Naive thymus-derived CD8-positive, alpha-beta T cell (primary cell): ENCODE measurements at regions not wholly inside any gene's neighbourhood (a gene's known extent, or its start where the extent isn't known, plus 50 kb on each side); places are given as distances from the start of the nearest gene placed in this dataset.
"Not testable (repeated sequence)": the region's sequence is repeated elsewhere in the genome, so short reads cannot be mapped to it uniquely, and the experiment has no call there.

ENCODE experiments used
- ATAC-seq, 2 donors: fragments of 150-1000 bp; cut with Tn5 transposase in 1 of 2; sonication (Bioruptor Pico), chemical (Tn5 transposase) in 1 of 2; 1 replicate in 1 of 2; 2 replicates in 1 of 2; pipeline ENCODE4 v1.10.0; 2021; ENCODE audit warnings: mild to moderate bottlenecking in 2 of 2, moderate library complexity in 2 of 2
- POLR2A ChIA-PET: fragments of 350-600 bp; sonication (Branson Sonifier 250); formaldehyde crosslinking; loops from one replicate; lab custom pipeline; 2021; ENCODE audit warnings: antibody characterized with exemption; lab: Charles Lee
- DNase-seq, 10 donors: peaks; one replicate each; pipeline versions ENCODE4 v3.0.0 to v3.0.0-alpha.2; 2020 to 2022
- H3K27ac Mint-ChIP-seq, 10 donors: one replicate each; pipeline ENCODE4 v1.8.0; 2020 to 2022; ENCODE audit warnings: mild to moderate bottlenecking in 10 of 10, mixed read lengths in 10 of 10, moderate library complexity in 4 of 10, inconsistent platforms in 1 of 10
- H3K27me3 Mint-ChIP-seq, 5 donors: one replicate each; pipeline ENCODE4 v1.8.0; 2021 to 2022; ENCODE audit warnings: mixed read lengths in 5 of 5
- H3K36me3 Mint-ChIP-seq, 3 donors: one replicate each; pipeline ENCODE4 v1.8.0; 2020 to 2022; ENCODE audit warnings: mixed read lengths in 3 of 3, mild to moderate bottlenecking in 2 of 3, inconsistent platforms in 1 of 3
- H3K4me1 Mint-ChIP-seq, 4 donors: one replicate each; pipeline ENCODE4 v1.8.0; 2021 to 2022; ENCODE audit warnings: mixed read lengths in 4 of 4
- H3K4me3 Mint-ChIP-seq, 10 donors: one replicate each; pipeline ENCODE4 v1.8.0; 2020 to 2022; ENCODE audit warnings: mild to moderate bottlenecking in 10 of 10, mixed read lengths in 10 of 10, moderate library complexity in 6 of 10, inconsistent platforms in 1 of 10
- H3K9me3 Mint-ChIP-seq, 9 donors: one replicate each; pipeline ENCODE4 v1.8.0; 2020 to 2022; ENCODE audit warnings: mixed read lengths in 9 of 9, mild to moderate bottlenecking in 3 of 9, inconsistent platforms in 1 of 9, moderate library complexity in 1 of 9

DNA sequence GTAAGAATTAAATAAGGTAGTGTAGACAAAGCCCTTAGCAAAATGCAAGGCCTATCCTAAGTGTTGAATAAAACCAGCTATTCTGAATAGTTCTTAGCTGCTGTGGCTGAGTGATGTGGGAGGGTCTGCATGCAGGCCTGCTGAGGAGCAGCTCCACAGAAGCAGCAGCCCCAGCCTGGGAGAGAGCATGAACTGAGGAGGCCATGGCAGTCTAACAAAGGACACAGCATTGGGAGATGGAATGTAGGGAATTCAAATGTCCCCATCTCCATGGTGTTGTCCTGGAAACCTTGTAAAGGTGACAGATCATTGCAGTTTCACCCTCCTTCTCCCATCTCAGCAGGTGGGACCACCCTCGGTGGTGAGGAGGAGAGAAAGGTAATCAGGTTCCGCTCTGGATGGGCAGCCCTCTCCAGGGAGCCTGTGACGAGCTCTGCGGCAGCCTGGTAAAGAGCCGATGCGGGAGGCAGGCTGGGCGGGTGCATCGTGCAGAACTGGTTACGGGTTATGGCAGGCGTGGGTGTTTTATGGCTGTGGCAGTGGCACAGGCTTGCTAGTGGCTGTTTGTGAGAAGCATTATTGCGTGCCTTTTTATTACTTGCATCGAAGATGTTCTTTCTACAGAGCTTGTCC, 199.9 kb upstream of the GLRA1 start:
- Mint-ChIP-seq H3K27ac (no peak overlapping the region), H3K4me3 (no peak overlapping the region), H3K9me3 (no peaks in the 10 kb centered on the region), H3K4me1 (peaks cover 0 to 2% (median 0%) of the 10 kb centered on the region in 4 donors), H3K36me3 (no peaks in the 10 kb centered on the region), H3K27me3 (peaks cover 0 to 13% (median 0%) of the 10 kb centered on the region in 5 donors)
- DNase-seq (no peak), ATAC-seq (no peak)
- POLR2A ChIA-PET = no interaction called here

GRCh38 chr5:152118676-152119470, 194.2 kb upstream of the GLRA1 start:
- Mint-ChIP-seq H3K4me3 (no peak overlapping the region), H3K4me1 (peaks cover 0 to 2% (median 0%) of the 10 kb centered on the region in 4 donors), H3K27me3 (peaks cover 0 to 11% (median 0%) of the 10 kb centered on the region in 5 donors), H3K27ac (no peak overlapping the region), H3K9me3 (peaks cover 0 to 9% (median 3%) of the 10 kb centered on the region in 9 donors), H3K36me3 (peaks cover 0 to 10% (median 0%) of the 10 kb centered on the region in 3 donors)
- DNase-seq (no peak), ATAC-seq (no peak)
- POLR2A ChIA-PET = no interaction called here

- POLR2A ChIA-PET = no interaction called here
- peaks cover 0 to 7% (median 0%) of the 10 kb centered on the region in 5 donors for H3K27me3 Mint-ChIP-seq
- ATAC-seq (no peak), DNase-seq (no peak)
- H3K4me3 Mint-ChIP-seq = no peak overlapping the region
- peaks cover 0 to 9% (median 3%) of the 10 kb centered on the region in 9 donors for H3K9me3 Mint-ChIP-seq
- H3K36me3 Mint-ChIP-seq = peaks cover 0 to 10% (median 0%) of the 10 kb centered on the region in 3 donors
- peaks cover 0 to 6% (median 3%) of the 10 kb centered on the region in 4 donors for H3K4me1 Mint-ChIP-seq
- no peak overlapping the region for H3K27ac Mint-ChIP-seq
Measured at GRCh38 chr5:152116934-152117333, 192.3 kb upstream of the GLRA1 start.

- Mint-ChIP-seq H3K4me1 (peaks cover 0 to 6% (median 2%) of the 10 kb centered on the region in 4 donors), H3K36me3 (peaks cover 0 to 11% (median 10%) of the 10 kb centered on the region in 3 donors), H3K27me3 (peaks cover 0 to 5% (median 4%) of the 10 kb centered on the region in 5 donors), H3K27ac (no peak overlapping the region), H3K4me3 (peak overlapping the region in 1 of 10 donors; percentile 34), H3K9me3 (peaks cover 0 to 9% (median 4%) of the 10 kb centered on the region in 9 donors)
- DNase-seq (peak in 3 of 10 donors; percentile 4 to 20 (median 10)), ATAC-seq (peak; percentile 68 to 79)
- POLR2A ChIA-PET = no interaction called here
Measured at GRCh38 chr5:152113401-152113800, 188.8 kb upstream of the GLRA1 start.

- H3K27ac Mint-ChIP-seq = no peak overlapping the region
Measured at GRCh38 chr5:152107220-152107619, 182.6 kb upstream of the GLRA1 start.

GRCh38 chr5:152106571-152106970, 181.9 kb upstream of the GLRA1 start:
- ATAC-seq = no peak
- Mint-ChIP-seq H3K4me3 (no peak overlapping the region), H3K9me3 (peaks cover 0 to 20% (median 7%) of the 10 kb centered on the region in 9 donors), H3K27me3 (peaks cover 0 to 5% (median 4%) of the 10 kb centered on the region in 5 donors), H3K4me1 (peaks cover 0 to 2% (median under 1%) of the 10 kb centered on the region in 4 donors), H3K36me3 (peaks cover 0 to 17% (median 0%) of the 10 kb centered on the region in 3 donors), H3K27ac (no peak overlapping the region)
- POLR2A ChIA-PET = no interaction called here
- DNase-seq = no peak

More at GRCh38 chr5:152107220-152107619, 182.6 kb upstream of the GLRA1 start:
- POLR2A ChIA-PET = no interaction called here
- Mint-ChIP-seq H3K4me3 (no peak overlapping the region), H3K27me3 (peaks cover 0 to 5% (median 4%) of the 10 kb centered on the region in 5 donors), H3K9me3 (peaks cover 0 to 16% (median 6%) of the 10 kb centered on the region in 9 donors), H3K4me1 (peaks cover 0 to 2% (median under 1%) of the 10 kb centered on the region in 4 donors), H3K36me3 (peaks cover 0 to 17% (median 0%) of the 10 kb centered on the region in 3 donors)
- no peak for DNase-seq
- ATAC-seq = no peak

- POLR2A ChIA-PET = no interaction called here
- H3K9me3 Mint-ChIP-seq = peaks cover 0 to 20% (median 7%) of the 10 kb centered on the region in 9 donors
- ATAC-seq (no peak), DNase-seq (no peak)
- H3K4me1 Mint-ChIP-seq = peaks cover 0 to 2% (median under 1%) of the 10 kb centered on the region in 4 donors
- H3K27me3 Mint-ChIP-seq = peaks cover 4 to 6% (median 5%) of the 10 kb centered on the region in 5 donors
- peaks cover 0 to 11% (median 0%) of the 10 kb centered on the region in 3 donors for H3K36me3 Mint-ChIP-seq
- no peak overlapping the region for H3K4me3 Mint-ChIP-seq
- no peak overlapping the region for H3K27ac Mint-ChIP-seq
Measured at GRCh38 chr5:152105085-152105484, 180.4 kb upstream of the GLRA1 start.

DNA sequence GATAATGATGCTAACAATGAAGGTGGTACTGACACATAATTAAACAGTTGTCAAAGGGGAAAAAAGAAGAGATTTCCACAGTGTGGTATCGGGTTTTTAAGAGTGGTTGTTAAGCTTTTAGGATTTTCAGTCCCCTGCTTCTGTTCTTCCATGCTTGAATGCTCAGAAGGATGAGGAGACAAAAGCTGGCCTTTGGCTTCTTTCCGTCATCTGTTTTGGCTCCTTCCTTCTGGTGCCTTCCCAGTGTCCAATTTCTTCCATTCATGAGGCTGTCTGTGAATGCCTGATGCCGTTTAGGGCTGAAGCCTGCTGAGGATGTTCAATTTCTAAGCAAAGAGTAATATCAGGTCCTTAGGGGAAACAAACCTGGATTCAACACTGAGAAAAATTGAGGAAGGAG, 179.6 kb upstream of the GLRA1 start:
- ATAC-seq = no peak
- Mint-ChIP-seq H3K27ac (no peak overlapping the region), H3K36me3 (peaks cover 0 to 10% (median 0%) of the 10 kb centered on the region in 3 donors), H3K9me3 (peaks cover 0 to 20% (median 7%) of the 10 kb centered on the region in 9 donors), H3K27me3 (peaks cover 3 to 8% (median 4%) of the 10 kb centered on the region in 5 donors), H3K4me1 (peaks cover 0 to 2% (median under 1%) of the 10 kb centered on the region in 4 donors), H3K4me3 (no peak overlapping the region)
- DNase-seq = no peak
- POLR2A ChIA-PET = no interaction called here

GRCh38 chr5:152102908-152103307, 178.3 kb upstream of the GLRA1 start:
- H3K4me1 Mint-ChIP-seq, DNase-seq, ATAC-seq, H3K4me3 Mint-ChIP-seq, H3K27me3 Mint-ChIP-seq, H3K27ac Mint-ChIP-seq, POLR2A ChIA-PET, H3K36me3 Mint-ChIP-seq: not testable (repeated sequence)
- H3K9me3 Mint-ChIP-seq = peaks cover 0 to 20% (median 7%) of the 10 kb centered on the region in 9 donors

GRCh38 chr5:152102057-152102456, 177.4 kb upstream of the GLRA1 start:
- DNase-seq (no peak), ATAC-seq (no peak)
- peaks cover 0 to 5% (median 0%) of the 10 kb centered on the region in 3 donors for H3K36me3 Mint-ChIP-seq
- POLR2A ChIA-PET = no interaction called here
- peaks cover 0 to 20% (median 7%) of the 10 kb centered on the region in 9 donors for H3K9me3 Mint-ChIP-seq
- H3K27me3 Mint-ChIP-seq = peaks cover 0 to 8% (median 0%) of the 10 kb centered on the region in 5 donors
- H3K4me3 Mint-ChIP-seq = no peak overlapping the region
- H3K4me1 Mint-ChIP-seq = peaks cover 2 to 3% (median 3%) of the 10 kb centered on the region in 4 donors
- H3K27ac Mint-ChIP-seq = no peak overlapping the region

DNA sequence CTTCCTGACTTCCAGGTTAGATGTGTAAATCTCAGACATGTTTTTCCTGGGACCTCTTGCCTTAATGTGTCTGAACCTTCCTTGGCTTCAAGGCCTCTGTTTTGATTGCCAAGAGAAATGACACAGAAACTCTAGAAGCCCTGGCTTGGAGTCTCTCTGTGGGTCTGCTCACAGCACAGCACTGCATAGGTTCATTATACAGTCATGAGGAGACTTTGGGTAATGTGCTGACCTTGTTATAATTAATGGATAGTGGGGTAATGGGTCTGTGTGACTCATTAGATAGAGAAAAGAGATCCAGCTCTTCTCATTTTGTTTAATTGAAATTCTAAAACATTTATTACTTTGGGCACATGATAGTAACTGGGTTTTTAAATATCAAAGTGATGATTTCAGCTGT, 175.8 kb upstream of the GLRA1 start:
- ATAC-seq (no peak), DNase-seq (no peak)
- no peak overlapping the region for H3K27ac Mint-ChIP-seq
- peaks cover 0 to 8% (median 0%) of the 10 kb centered on the region in 5 donors for H3K27me3 Mint-ChIP-seq
- H3K36me3 Mint-ChIP-seq = peaks cover 0 to 5% (median 0%) of the 10 kb centered on the region in 3 donors
- peaks cover 0 to 20% (median 7%) of the 10 kb centered on the region in 9 donors for H3K9me3 Mint-ChIP-seq
- POLR2A ChIA-PET = no interaction called here
- H3K4me1 Mint-ChIP-seq = peaks cover 4 to 6% (median 5%) of the 10 kb centered on the region in 4 donors
- H3K4me3 Mint-ChIP-seq = no peak overlapping the region

GRCh38 chr5:152097128-152097527, 172.5 kb upstream of the GLRA1 start:
- H3K27ac Mint-ChIP-seq = no peak overlapping the region
- H3K4me1 Mint-ChIP-seq = peaks cover 5 to 11% (median 6%) of the 10 kb centered on the region in 4 donors
- POLR2A ChIA-PET = no interaction called here
- no peaks in the 10 kb centered on the region for H3K36me3 Mint-ChIP-seq
- ATAC-seq (no peak), DNase-seq (peak in 1 of 10 donors; percentile 3)
- H3K4me3 Mint-ChIP-seq = no peak overlapping the region
- H3K27me3 Mint-ChIP-seq = peaks cover 0 to 8% (median 0%) of the 10 kb centered on the region in 5 donors
- peaks cover 0 to 6% (median 0%) of the 10 kb centered on the region in 9 donors for H3K9me3 Mint-ChIP-seq
